PC-3 (cell line): ENCODE measurements at regions not wholly inside any gene's neighbourhood (a gene's known extent, or its start where the extent isn't known, plus 50 kb on each side); places are given as distances from the start of the nearest gene placed in this dataset.

Source experiments
- ATAC-seq: fragments of 200-7000 bp; cut with Tn5 transposase; 2 replicates; pipeline ENCODE4 v1.9.1; 2020; ENCODE audit warnings: mild to moderate bottlenecking, moderate library complexity
- BruUV-seq: library from RNA; stranded (reverse); fragments of 400-500 nt; replicated peaks from 2 replicates; lab custom pipeline; 2021; lab: Mats Ljungman, UMichigan
- CTCF ChIA-PET: fragments of 300-600 bp; sonication (Branson Sonifier 250); formaldehyde crosslinking; loops from one replicate; lab custom pipeline; 2022; ENCODE audit warnings: antibody characterized with exemption; lab: Charles Lee
- POLR2A ChIA-PET: fragments of 300-600 bp; sonication (Branson Sonifier 250); formaldehyde crosslinking; loops from one replicate; lab custom pipeline; 2022; ENCODE audit warnings: antibody characterized with exemption; ENCODE audit not compliant: unreplicated experiment; lab: Charles Lee
- DNase-seq: peaks from one replicate; pipeline ENCODE4 v3.0.0-alpha.2; 2015
- H2AFZ ChIP-seq: fragments of 300-600 bp; sonication (generic); 2 replicates; pipeline ENCODE4 v1.6.0; 2016; ENCODE audit warnings: antibody characterized with exemption, low read length
- H3F3A ChIP-seq: fragments of 300-600 bp; sonication (generic); one replicate; pipeline ENCODE4 v1.6.0; 2017; ENCODE audit warnings: antibody characterized with exemption, low read length, control low read depth, mild to moderate bottlenecking; ENCODE audit not compliant: unreplicated experiment
- H3K27ac ChIP-seq: fragments of 300-600 bp; sonication (generic); 2 replicates; pipeline ENCODE4 v1.5.1; 2016; ENCODE audit warnings: mild to moderate bottlenecking, low read length
- H3K27me3 ChIP-seq: fragments of 300-600 bp; sonication (generic); 2 replicates; pipeline ENCODE4 v1.6.1; 2016; ENCODE audit warnings: low read length, mixed read lengths
- H3K36me3 ChIP-seq: fragments of 300-600 bp; sonication (generic); 2 replicates; pipeline ENCODE4 v1.6.1; 2016; ENCODE audit warnings: low read depth, mixed run types, low read length, mixed read lengths
- H3K4me1 ChIP-seq: fragments of 300-600 bp; sonication (generic); 2 replicates; pipeline ENCODE4 v1.5.1; 2016; ENCODE audit warnings: low read length; ENCODE audit not compliant: insufficient read depth
- H3K4me2 ChIP-seq: fragments of 300-600 bp; sonication (generic); 2 replicates; pipeline ENCODE4 v1.6.0; 2016; ENCODE audit warnings: low read length
- H3K4me3 ChIP-seq: fragments of 300-600 bp; sonication (generic); 2 replicates; pipeline ENCODE4 v1.5.1; 2016; ENCODE audit warnings: mild to moderate bottlenecking, low read length, mixed read lengths
- H3K79me2 ChIP-seq: fragments of 300-600 bp; sonication (generic); 2 replicates; pipeline ENCODE4 v1.6.1; 2017; ENCODE audit warnings: low read length, mixed read lengths
- H3K9ac ChIP-seq: fragments of 300-600 bp; sonication (generic); 2 replicates; pipeline ENCODE4 v1.6.0; 2016; ENCODE audit warnings: mild to moderate bottlenecking, low read length
- H3K9me2 ChIP-seq: fragments of 300-600 bp; sonication (generic); replicated peaks from 2 replicates; pipeline ENCODE4 v1.6.1; 2016; ENCODE audit warnings: mixed run types, low read length, mixed read lengths
- H3K9me3 ChIP-seq: fragments of 300-600 bp; sonication (generic); 2 replicates; pipeline ENCODE4 v1.6.1; 2016; ENCODE audit warnings: low read length, mixed read lengths
- H4K20me1 ChIP-seq: fragments of 300-600 bp; sonication (generic); 2 replicates; pipeline ENCODE4 v1.6.1; 2016; ENCODE audit warnings: low read length, mixed read lengths
- EZH2 ChIP-seq: fragments of 300-600 bp; sonication (generic); IDR thresholded peaks from one replicate; pipeline ENCODE4 v1.6.1; 2017; ENCODE audit warnings: antibody characterized with exemption, mild to moderate bottlenecking, low read length; ENCODE audit not compliant: unreplicated experiment
- EZH2phosphoT487 ChIP-seq: fragments of 300-600 bp; sonication (generic); IDR thresholded peaks from 2 replicates; pipeline ENCODE4 v1.6.1; 2018; ENCODE audit warnings: mild to moderate bottlenecking, antibody characterized with exemption, low read length, borderline replicate concordance
- intact Hi-C: fragments of 100-400 bp; cut with micrococcal nuclease; formaldehyde crosslinking; loops from 2 replicates; pipeline ENCODE4 v1.9.0; 2023
- TF ChIP-seq, protein P1 (sequence below): fragments of 300-600 bp; sonication (generic); conservative IDR thresholded peaks from 2 replicates; pipeline ENCODE4 v1.5.1; 2017; ENCODE audit warnings: antibody characterized with exemption, low read depth, mild to moderate bottlenecking, low read length

DNA sequence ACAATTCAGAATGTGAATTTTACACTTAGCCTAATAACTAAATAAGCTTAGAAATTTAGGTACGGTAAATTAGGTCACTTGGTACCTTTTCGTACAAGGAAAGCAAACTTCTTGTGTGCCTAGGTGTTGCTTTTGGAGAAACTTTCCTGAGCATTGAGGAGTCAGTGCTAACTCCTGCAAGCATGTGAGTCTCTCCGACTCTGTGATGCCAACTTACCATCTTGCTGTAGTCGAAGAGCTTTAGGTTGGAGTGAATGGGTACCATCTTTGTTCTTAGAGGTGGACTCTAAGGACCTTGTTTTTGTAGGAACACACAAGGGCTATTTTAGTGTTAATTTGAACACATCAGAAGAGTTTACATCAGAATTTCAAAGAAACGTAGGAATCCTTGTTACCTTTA, 688.9 kb downstream of the USP25 start:
- Histone ChIP-seq H3K9me3 (no peaks in the 10 kb centered on the region), H4K20me1 (no peaks in the 10 kb centered on the region), H3K4me3 (no peak overlapping the region), H3K4me1 (no peaks in the 10 kb centered on the region), H3F3A (no peaks in the 10 kb centered on the region), H3K9me2 (no peaks in the 10 kb centered on the region), H3K27me3 (peaks cover 26% of the 10 kb centered on the region), H2AFZ (no peak overlapping the region), H3K36me3 (no peaks in the 10 kb centered on the region), H3K79me2 (no peaks in the 10 kb centered on the region), H3K9ac (no peak overlapping the region), H3K4me2 (no peak overlapping the region), H3K27ac (no peak overlapping the region)
- ChIA-PET POLR2A (no interaction called here), CTCF (no interaction called here)
- intact Hi-C loops = no loop called here
- TF ChIP-seq EZH2phosphoT487 = no peak
- TF ChIP-seq, protein P1, sequence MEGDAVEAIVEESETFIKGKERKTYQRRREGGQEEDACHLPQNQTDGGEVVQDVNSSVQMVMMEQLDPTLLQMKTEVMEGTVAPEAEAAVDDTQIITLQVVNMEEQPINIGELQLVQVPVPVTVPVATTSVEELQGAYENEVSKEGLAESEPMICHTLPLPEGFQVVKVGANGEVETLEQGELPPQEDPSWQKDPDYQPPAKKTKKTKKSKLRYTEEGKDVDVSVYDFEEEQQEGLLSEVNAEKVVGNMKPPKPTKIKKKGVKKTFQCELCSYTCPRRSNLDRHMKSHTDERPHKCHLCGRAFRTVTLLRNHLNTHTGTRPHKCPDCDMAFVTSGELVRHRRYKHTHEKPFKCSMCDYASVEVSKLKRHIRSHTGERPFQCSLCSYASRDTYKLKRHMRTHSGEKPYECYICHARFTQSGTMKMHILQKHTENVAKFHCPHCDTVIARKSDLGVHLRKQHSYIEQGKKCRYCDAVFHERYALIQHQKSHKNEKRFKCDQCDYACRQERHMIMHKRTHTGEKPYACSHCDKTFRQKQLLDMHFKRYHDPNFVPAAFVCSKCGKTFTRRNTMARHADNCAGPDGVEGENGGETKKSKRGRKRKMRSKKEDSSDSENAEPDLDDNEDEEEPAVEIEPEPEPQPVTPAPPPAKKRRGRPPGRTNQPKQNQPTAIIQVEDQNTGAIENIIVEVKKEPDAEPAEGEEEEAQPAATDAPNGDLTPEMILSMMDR = no peak
- TF ChIP-seq EZH2 = no peak
- no peak for DNase-seq
- no peak for ATAC-seq
- BruUV-seq = no TSS peak

GRCh38 chr21:16419188-16419921, 689.6 kb downstream of the USP25 start:
- no peaks in the 10 kb centered on the region for H3K79me2 ChIP-seq
- no peak overlapping the region for H3K4me3 ChIP-seq
- peaks cover 26% of the 10 kb centered on the region for H3K27me3 ChIP-seq
- no peaks in the 10 kb centered on the region for H3K9me2 ChIP-seq
- no peak overlapping the region for H2AFZ ChIP-seq
- H3K36me3 ChIP-seq = no peaks in the 10 kb centered on the region
- no peak overlapping the region for H3K9ac ChIP-seq
- H3F3A ChIP-seq = no peaks in the 10 kb centered on the region
- H4K20me1 ChIP-seq = no peaks in the 10 kb centered on the region
- CTCF ChIA-PET = interaction anchor here (0.6 kb wide), 1 partner anchor 656 kb away, joined by 3 read pairs; no protein-coding TSS in a partner anchor
- POLR2A ChIA-PET = no interaction called here
- H3K9me3 ChIP-seq = no peaks in the 10 kb centered on the region
- ATAC-seq (no peak), DNase-seq (no peak)
- no peaks in the 10 kb centered on the region for H3K4me1 ChIP-seq
- no peak overlapping the region for H3K27ac ChIP-seq
- intact Hi-C loops = no loop called here
- BruUV-seq = no TSS peak
- TF ChIP-seq EZH2 (no peak), EZH2phosphoT487 (no peak)
- TF ChIP-seq, protein P1 = no peak
- H3K4me2 ChIP-seq = no peak overlapping the region

GRCh38 chr21:16420031-16420724, 690.4 kb downstream of the USP25 start:
- Histone ChIP-seq H3K9me3 (no peaks in the 10 kb centered on the region), H3F3A (no peaks in the 10 kb centered on the region), H3K36me3 (no peaks in the 10 kb centered on the region), H3K79me2 (no peaks in the 10 kb centered on the region), H3K4me3 (no peak overlapping the region), H3K4me1 (no peaks in the 10 kb centered on the region), H3K27me3 (peaks cover 26% of the 10 kb centered on the region), H3K27ac (no peak overlapping the region), H2AFZ (no peak overlapping the region), H3K9ac (no peak overlapping the region), H3K4me2 (no peak overlapping the region), H3K9me2 (no peaks in the 10 kb centered on the region), H4K20me1 (no peaks in the 10 kb centered on the region)
- BruUV-seq = no TSS peak
- no peak for ATAC-seq
- intact Hi-C loops = no loop called here
- DNase-seq = no peak
- ChIA-PET CTCF (no interaction called here), POLR2A (no interaction called here)
- no peak for TF ChIP-seq EZH2
- TF ChIP-seq, protein P1 = no peak
- no peak for TF ChIP-seq EZH2phosphoT487
